Nucleus accumbens (tissue), 56 donors: ENCODE measurements at regions not wholly inside any gene's neighbourhood (a gene's known extent, or its start where the extent isn't known, plus 50 kb on each side); places are given as distances from the start of the nearest gene placed in this dataset.

Experiments used
- DNase-seq, 56 donors: peaks; one replicate each; lab custom pipeline; 2025; lab: John Stamatoyannopoulos, UW

- no peak for DNase-seq
Measured at GRCh38 chr7:36029311-36029710, 123.7 kb upstream of the EEPD1 start.

- no peak for DNase-seq
Measured at GRCh38 chr7:36029853-36030515, 123.1 kb upstream of the EEPD1 start.

- DNase-seq = peak in 18 of 56 donors; percentile 5 to 53 (median 24)
Measured at GRCh38 chr7:36032361-36032818, 120.7 kb upstream of the EEPD1 start.

GRCh38 chr7:36034020-36034419 is 119.0 kb upstream of the EEPD1 start:
- no peak for DNase-seq

- DNase-seq = no peak
Measured at GRCh38 chr7:36035186-36035585, 117.9 kb upstream of the EEPD1 start.

GRCh38 chr7:36036590-36036989 is 116.5 kb upstream of the EEPD1 start:
- DNase-seq = peak in 8 of 56 donors; percentile 50 to 62 (median 55)

GRCh38 chr7:36037121-36037662 is 115.9 kb upstream of the EEPD1 start:
- DNase-seq = peak in 50 of 56 donors; percentile 10 to 90 (median 54)

GRCh38 chr7:36038063-36038721 is 114.9 kb upstream of the EEPD1 start:
- DNase-seq = no peak

- no peak for DNase-seq
Measured at GRCh38 chr7:36039243-36039642, 113.8 kb upstream of the EEPD1 start.

GRCh38 chr7:36039671-36040070 is 113.4 kb upstream of the EEPD1 start:
- DNase-seq = no peak

GRCh38 chr7:36040679-36041078 is 112.4 kb upstream of the EEPD1 start:
- no peak for DNase-seq

- no peak for DNase-seq
Measured at GRCh38 chr7:36044101-36044892, 108.8 kb upstream of the EEPD1 start.

- no peak for DNase-seq
Measured at GRCh38 chr7:36045326-36045725, 107.7 kb upstream of the EEPD1 start.

GRCh38 chr7:36045830-36046341 is 107.2 kb upstream of the EEPD1 start:
- DNase-seq = no peak

- no peak for DNase-seq
Measured at GRCh38 chr7:36047091-36047658, 105.9 kb upstream of the EEPD1 start.

GRCh38 chr7:36048141-36048901 is 104.7 kb upstream of the EEPD1 start:
- no peak for DNase-seq

- no peak for DNase-seq
Measured at GRCh38 chr7:36048902-36049240, 104.2 kb upstream of the EEPD1 start.

- no peak for DNase-seq
Measured at GRCh38 chr7:36051501-36051900, 101.6 kb upstream of the EEPD1 start.

GRCh38 chr7:36053589-36053988 is 99.5 kb upstream of the EEPD1 start:
- DNase-seq = no peak

- DNase-seq = no peak
Measured at GRCh38 chr7:36054637-36055036, 98.4 kb upstream of the EEPD1 start.
